Activated naive CD4-positive, alpha-beta T cell treated with anti-CD3 and anti-CD28 coated beads, Interleukin-2, amount 50 U/mL, for 72 hours (primary cell): ENCODE measurements at regions not wholly inside any gene's neighbourhood (a gene's known extent, or its start where the extent isn't known, plus 50 kb on each side); places are given as distances from the start of the nearest gene placed in this dataset.

Source experiments
- ATAC-seq, 2 donors: fragments of 150-1000 bp; cut with Tn5 transposase; 2 replicates each; pipeline ENCODE4 v1.10.0; 2021; ENCODE audit warnings: mild to moderate bottlenecking in 2 of 2, moderate library complexity in 2 of 2
- DNase-seq, 2 donors: peaks; one replicate each; pipeline ENCODE4 v3.0.0; 2021 to 2022; ENCODE audit warnings: low spot score in 2 of 2
- H3K27ac Mint-ChIP-seq, 2 donors: one replicate each; pipeline ENCODE4 v1.8.0; 2022; ENCODE audit warnings: mild to moderate bottlenecking in 2 of 2, mixed read lengths in 2 of 2
- H3K36me3 Mint-ChIP-seq, 2 donors: one replicate each; pipeline ENCODE4 v1.8.0; 2022; ENCODE audit warnings: mixed read lengths in 2 of 2
- H3K9me3 Mint-ChIP-seq, 2 donors: one replicate each; pipeline ENCODE4 v1.8.0; 2022; ENCODE audit warnings: mixed read lengths in 2 of 2

GRCh38 chr10:31262672-31263071 lies 56.3 kb upstream of the ZEB1 start:
- no peaks in the 10 kb centered on the region for H3K9me3 Mint-ChIP-seq
- no peak overlapping the region for H3K27ac Mint-ChIP-seq
- no peak for ATAC-seq
- no peak for DNase-seq
- H3K36me3 Mint-ChIP-seq: no peaks in the 10 kb centered on the region

- no peak for DNase-seq
- Mint-ChIP-seq H3K9me3 (no peaks in the 10 kb centered on the region), H3K36me3 (no peaks in the 10 kb centered on the region), H3K27ac (no peak overlapping the region)
- ATAC-seq: no peak
Measured at GRCh38 chr10:31263903-31264302, 55.1 kb upstream of the ZEB1 start.

GRCh38 chr10:31268444-31269303 lies 50.3 kb upstream of the ZEB1 start:
- Mint-ChIP-seq H3K36me3 (peaks cover 6 to 9% of the 10 kb centered on the region in 2 donors), H3K27ac (no peak overlapping the region), H3K9me3 (peaks cover 5% of the 10 kb centered on the region in 2 donors)
- ATAC-seq (no peak), DNase-seq (no peak)
